K562 (cell line): ENCODE measurements at regions not wholly inside any gene's neighbourhood (a gene's known extent, or its start where the extent isn't known, plus 50 kb on each side); places are given as distances from the start of the nearest gene placed in this dataset.

Source experiments
- CBX2 ChIP-seq: fragments of 200-600 bp; sonication (generic); IDR thresholded peaks from one replicate; pipeline ENCODE4 v1.6.1; 2012; ENCODE audit warnings: mild to moderate bottlenecking, low read length, inconsistent platforms; ENCODE audit not compliant: insufficient read depth, poor library complexity, severe bottlenecking
- CC2D1A ChIP-seq: fragments of 450-650 bp; IDR thresholded peaks from 2 replicates; pipeline ENCODE4 v1.6.1; 2017; ENCODE audit warnings: mild to moderate bottlenecking
- CEBPB ChIP-seq: fragments of 450-650 bp; IDR thresholded peaks from 2 replicates; pipeline ENCODE4 v1.6.1; 2016; ENCODE audit warnings: missing genetic modification characterization, missing compliant biosample characterization
- ELF1 ChIP-seq: fragments of 200-800 bp; sonication (Bioruptor generic); IDR thresholded peaks from 2 replicates; pipeline ENCODE4 v1.6.1; 2016; ENCODE audit warnings: missing genetic modification characterization, missing compliant biosample characterization
- EZH2 ChIP-seq: IDR thresholded peaks from 2 replicates; pipeline ENCODE4 v1.6.1; 2012; ENCODE audit warnings: low read depth, mild to moderate bottlenecking, inconsistent platforms, low read length, borderline replicate concordance
- FOXA3 ChIP-seq, 2 experiments: fragments of 450-650 bp in 1 of 2; sonication (generic) in 1 of 2; formaldehyde crosslinking; IDR thresholded peaks in 1 of 2; conservative IDR thresholded peaks in 1 of 2; 2 replicates each; pipeline versions ENCODE4 v1.4.0 to v1.8.0; 2020 to 2022; ENCODE audit warnings: mild to moderate bottlenecking in 2 of 2, missing genetic modification reagents in 1 of 2
- NFRKB ChIP-seq: fragments of 450-650 bp; IDR thresholded peaks from 2 replicates; pipeline ENCODE4 v1.6.1; 2016; ENCODE audit warnings: low read depth
- PHF21A ChIP-seq: fragments of 450-650 bp; IDR thresholded peaks from 2 replicates; pipeline ENCODE4 v1.6.1; 2017; ENCODE audit warnings: low read depth, borderline replicate concordance
- PHTF2 ChIP-seq: fragments of 250-450 bp; sonication (Bioruptor Pico); IDR thresholded peaks from 2 replicates; pipeline ENCODE4 v1.5.0; 2021; ENCODE audit warnings: mild to moderate bottlenecking
- PPARD ChIP-seq: fragments of 250-450 bp; sonication (Bioruptor Pico); IDR thresholded peaks from 2 replicates; pipeline ENCODE4 v1.8.0; 2022; ENCODE audit warnings: inconsistent platforms, mild to moderate bottlenecking, moderate library complexity
- PRMT5 ChIP-seq: sonication (generic); formaldehyde crosslinking; IDR thresholded peaks from 2 replicates; pipeline ENCODE4 v1.5.0; 2020; ENCODE audit warnings: missing genetic modification reagents
- SNIP1 ChIP-seq: fragments of 450-650 bp; IDR thresholded peaks from 2 replicates; pipeline ENCODE4 v1.7.1; 2017; ENCODE audit warnings: low read depth, mild to moderate bottlenecking
- TARDBP ChIP-seq: fragments of 450-650 bp; IDR thresholded peaks from 2 replicates; pipeline ENCODE4 v1.6.1; 2016
- ZNF175 ChIP-seq: fragments of 200-800 bp; sonication (Bioruptor generic); IDR thresholded peaks from 2 replicates; pipeline ENCODE4 v1.6.1; 2016; ENCODE audit warnings: low read depth, mild to moderate bottlenecking, missing genetic modification characterization, missing compliant biosample characterization
- ZNF224 ChIP-seq: sonication (generic); formaldehyde crosslinking; IDR thresholded peaks from 2 replicates; pipeline ENCODE4 v1.8.0; 2022; ENCODE audit warnings: mild to moderate bottlenecking, missing genetic modification reagents
- ZNF23 ChIP-seq: fragments of 250-450 bp; sonication (Bioruptor Pico); IDR thresholded peaks from 2 replicates; pipeline ENCODE4 v1.4.0; 2020; ENCODE audit warnings: mild to moderate bottlenecking
- ZNF408 ChIP-seq: fragments of 250-450 bp; sonication (Bioruptor Pico); IDR thresholded peaks from 2 replicates; pipeline ENCODE4 v1.4.0; 2020; ENCODE audit warnings: low read depth, mild to moderate bottlenecking, moderate library complexity
- TF ChIP-seq, protein P1 (sequence below): fragments of 200-400 bp; formaldehyde crosslinking; IDR thresholded peaks from 2 replicates; pipeline ENCODE4 v1.6.1; 2017; ENCODE audit warnings: mild to moderate bottlenecking, low read depth, low read length, moderate library complexity
- TF ChIP-seq, protein P2 (sequence below): IDR thresholded peaks from 2 replicates; pipeline ENCODE4 v1.6.1; 2012; ENCODE audit warnings: low read depth, low read length, improper control_type of control experiment, borderline replicate concordance
- TF ChIP-seq, protein P3 (sequence below): fragments of 450-650 bp; IDR thresholded peaks from 2 replicates; pipeline ENCODE4 v1.6.1; 2016; ENCODE audit warnings: borderline replicate concordance

DNA sequence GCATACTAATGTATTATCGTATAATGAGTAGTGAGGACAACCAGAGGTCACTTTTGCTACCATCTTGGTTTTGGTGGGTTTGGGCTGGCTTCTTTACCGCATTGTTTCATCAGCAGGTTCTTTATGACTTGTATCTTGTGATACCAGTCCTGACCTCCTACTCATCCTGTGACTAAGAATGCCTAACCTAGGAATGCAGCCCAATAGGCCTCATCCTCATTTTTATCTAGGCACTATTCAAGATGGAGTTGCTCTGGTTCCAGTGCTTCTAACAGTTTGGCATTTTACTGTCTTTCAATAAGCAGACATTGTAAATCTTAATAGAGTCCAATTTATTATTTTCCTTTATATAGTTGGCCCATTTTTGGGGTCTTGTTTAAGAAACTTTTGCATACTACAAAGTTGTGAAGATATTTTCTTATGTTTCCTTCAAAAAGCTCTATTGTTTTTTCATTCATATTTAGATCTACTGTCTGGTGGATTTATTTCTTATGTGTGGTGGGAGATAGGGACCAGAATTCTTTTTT lies 60.8 kb upstream of the RNU6-1 start (continued):
- TF ChIP-seq PPARD (CRISPR knock-in tag) (peak; percentile 83), CEBPB (tag) (no peak), ZNF23 (0 out of 2 replicates have a peak, but pooled peaks have one; percentile 34), SNIP1 (no peak), CBX2 (no peak), ZNF408 (no peak), PRMT5 (CRISPR knock-in tag) (no peak), NFRKB (no peak), FOXA3 (CRISPR knock-in tag; conservative IDR thresholded peaks at IDR 0.05 in 1 of 2, IDR thresholded peaks at IDR 0.05 in 1 of 2) (no peak; a peak in 1 of 4 replicates), PHTF2 (CRISPR knock-in tag) (no peak), ZNF175 (CRISPR knock-in tag) (peak; percentile 100), CC2D1A (no peak), EZH2 (no peak), PHF21A (no peak), TARDBP (no peak), ZNF224 (CRISPR knock-in tag) (no peak), ELF1 (no peak)
- TF ChIP-seq, protein P1, sequence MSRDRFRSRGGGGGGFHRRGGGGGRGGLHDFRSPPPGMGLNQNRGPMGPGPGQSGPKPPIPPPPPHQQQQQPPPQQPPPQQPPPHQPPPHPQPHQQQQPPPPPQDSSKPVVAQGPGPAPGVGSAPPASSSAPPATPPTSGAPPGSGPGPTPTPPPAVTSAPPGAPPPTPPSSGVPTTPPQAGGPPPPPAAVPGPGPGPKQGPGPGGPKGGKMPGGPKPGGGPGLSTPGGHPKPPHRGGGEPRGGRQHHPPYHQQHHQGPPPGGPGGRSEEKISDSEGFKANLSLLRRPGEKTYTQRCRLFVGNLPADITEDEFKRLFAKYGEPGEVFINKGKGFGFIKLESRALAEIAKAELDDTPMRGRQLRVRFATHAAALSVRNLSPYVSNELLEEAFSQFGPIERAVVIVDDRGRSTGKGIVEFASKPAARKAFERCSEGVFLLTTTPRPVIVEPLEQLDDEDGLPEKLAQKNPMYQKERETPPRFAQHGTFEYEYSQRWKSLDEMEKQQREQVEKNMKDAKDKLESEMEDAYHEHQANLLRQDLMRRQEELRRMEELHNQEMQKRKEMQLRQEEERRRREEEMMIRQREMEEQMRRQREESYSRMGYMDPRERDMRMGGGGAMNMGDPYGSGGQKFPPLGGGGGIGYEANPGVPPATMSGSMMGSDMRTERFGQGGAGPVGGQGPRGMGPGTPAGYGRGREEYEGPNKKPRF: no peak
- TF ChIP-seq, protein P2, sequence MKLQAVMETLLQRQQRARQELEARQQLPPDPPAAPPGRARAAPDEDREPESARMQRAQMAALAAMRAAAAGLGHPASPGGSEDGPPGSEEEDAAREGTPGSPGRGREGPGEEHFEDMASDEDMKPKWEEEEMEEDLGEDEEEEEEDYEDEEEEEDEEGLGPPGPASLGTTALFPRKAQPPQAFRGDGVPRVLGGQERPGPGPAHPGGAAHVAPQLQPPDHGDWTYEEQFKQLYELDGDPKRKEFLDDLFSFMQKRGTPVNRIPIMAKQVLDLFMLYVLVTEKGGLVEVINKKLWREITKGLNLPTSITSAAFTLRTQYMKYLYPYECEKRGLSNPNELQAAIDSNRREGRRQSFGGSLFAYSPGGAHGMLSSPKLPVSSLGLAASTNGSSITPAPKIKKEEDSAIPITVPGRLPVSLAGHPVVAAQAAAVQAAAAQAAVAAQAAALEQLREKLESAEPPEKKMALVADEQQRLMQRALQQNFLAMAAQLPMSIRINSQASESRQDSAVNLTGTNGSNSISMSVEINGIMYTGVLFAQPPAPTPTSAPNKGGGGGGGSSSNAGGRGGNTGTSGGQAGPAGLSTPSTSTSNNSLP: no peak
- TF ChIP-seq, protein P3, sequence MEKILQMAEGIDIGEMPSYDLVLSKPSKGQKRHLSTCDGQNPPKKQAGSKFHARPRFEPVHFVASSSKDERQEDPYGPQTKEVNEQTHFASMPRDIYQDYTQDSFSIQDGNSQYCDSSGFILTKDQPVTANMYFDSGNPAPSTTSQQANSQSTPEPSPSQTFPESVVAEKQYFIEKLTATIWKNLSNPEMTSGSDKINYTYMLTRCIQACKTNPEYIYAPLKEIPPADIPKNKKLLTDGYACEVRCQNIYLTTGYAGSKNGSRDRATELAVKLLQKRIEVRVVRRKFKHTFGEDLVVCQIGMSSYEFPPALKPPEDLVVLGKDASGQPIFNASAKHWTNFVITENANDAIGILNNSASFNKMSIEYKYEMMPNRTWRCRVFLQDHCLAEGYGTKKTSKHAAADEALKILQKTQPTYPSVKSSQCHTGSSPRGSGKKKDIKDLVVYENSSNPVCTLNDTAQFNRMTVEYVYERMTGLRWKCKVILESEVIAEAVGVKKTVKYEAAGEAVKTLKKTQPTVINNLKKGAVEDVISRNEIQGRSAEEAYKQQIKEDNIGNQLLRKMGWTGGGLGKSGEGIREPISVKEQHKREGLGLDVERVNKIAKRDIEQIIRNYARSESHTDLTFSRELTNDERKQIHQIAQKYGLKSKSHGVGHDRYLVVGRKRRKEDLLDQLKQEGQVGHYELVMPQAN: no peak
